ENCODE measurements at regions not wholly inside any gene's neighbourhood (a gene's known extent, or its start where the extent isn't known, plus 50 kb on each side); places are given as distances from the start of the nearest gene placed in this dataset.

DNA sequence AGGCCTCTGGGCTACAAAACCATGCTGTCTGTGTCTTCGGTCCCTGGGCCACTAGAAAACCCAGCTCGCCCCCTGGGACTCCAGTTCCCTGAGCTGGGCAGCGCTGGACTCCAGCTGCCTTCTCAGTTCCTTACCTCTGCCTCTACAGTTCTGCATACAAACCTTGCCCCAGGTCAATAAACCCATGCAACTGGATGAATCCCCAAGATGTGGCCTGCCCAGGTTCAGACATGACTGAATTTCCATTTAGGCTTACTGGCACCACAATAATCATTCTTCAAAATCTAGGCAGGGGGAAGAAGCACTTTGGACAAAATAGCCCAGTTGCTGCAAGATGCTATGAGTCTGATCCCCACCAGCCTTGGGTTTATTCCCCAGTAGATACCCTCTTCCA lies 159.5 kb downstream of the RRAGC start:
- in situ Hi-C loops (cut with HindIII; ENCODE audit: low sequenced_read_pairs), result no loop called here
- no peak for DNase-seq (ENCODE audit: low read depth, low spot score)
- TF ChIP-seq, protein P1, sequence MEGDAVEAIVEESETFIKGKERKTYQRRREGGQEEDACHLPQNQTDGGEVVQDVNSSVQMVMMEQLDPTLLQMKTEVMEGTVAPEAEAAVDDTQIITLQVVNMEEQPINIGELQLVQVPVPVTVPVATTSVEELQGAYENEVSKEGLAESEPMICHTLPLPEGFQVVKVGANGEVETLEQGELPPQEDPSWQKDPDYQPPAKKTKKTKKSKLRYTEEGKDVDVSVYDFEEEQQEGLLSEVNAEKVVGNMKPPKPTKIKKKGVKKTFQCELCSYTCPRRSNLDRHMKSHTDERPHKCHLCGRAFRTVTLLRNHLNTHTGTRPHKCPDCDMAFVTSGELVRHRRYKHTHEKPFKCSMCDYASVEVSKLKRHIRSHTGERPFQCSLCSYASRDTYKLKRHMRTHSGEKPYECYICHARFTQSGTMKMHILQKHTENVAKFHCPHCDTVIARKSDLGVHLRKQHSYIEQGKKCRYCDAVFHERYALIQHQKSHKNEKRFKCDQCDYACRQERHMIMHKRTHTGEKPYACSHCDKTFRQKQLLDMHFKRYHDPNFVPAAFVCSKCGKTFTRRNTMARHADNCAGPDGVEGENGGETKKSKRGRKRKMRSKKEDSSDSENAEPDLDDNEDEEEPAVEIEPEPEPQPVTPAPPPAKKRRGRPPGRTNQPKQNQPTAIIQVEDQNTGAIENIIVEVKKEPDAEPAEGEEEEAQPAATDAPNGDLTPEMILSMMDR (IDR thresholded peaks at IDR 0.05; ENCODE audit: low read depth, low read length), result no peak
- no peak overlapping the region for H3K4me3 ChIP-seq (ENCODE audit: low read depth, low read length)

DNA sequence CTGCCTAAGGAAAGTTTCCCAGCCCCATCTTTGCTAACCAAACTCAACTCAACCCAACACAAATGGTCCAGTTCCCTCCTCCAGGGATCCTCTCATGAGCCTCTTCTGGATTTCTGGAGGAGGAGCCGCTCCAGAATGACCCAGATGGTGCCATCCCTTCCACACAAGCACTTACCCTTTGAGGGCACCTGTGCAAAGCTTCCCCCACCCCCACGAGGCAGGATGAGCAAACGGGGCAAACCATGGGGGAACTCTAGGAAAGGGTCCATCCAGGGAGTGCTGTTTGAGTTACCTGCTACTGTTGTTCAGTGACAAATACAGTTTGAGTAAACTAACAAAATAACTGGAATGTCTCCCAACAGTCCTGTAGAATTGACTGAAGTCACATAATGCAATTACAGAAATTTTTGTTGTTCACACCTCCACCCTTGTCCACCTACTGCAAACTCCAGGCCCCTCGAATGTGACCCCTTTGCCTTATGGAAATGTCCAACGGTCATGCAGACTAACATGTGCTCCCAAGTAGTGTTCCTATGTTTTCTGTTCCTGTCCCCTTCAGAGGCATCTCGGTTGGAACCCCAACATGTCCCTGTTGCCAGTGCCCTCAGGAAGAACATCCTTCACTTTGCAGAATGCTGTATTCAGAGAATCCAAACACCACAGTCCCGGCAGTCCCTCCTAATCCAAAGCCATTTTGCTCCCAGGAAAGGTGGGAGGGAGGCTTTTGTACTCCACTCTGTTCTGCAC lies 160.1 kb downstream of the RRAGC start:
- no peak overlapping the region for H3K4me3 ChIP-seq (ENCODE audit: low read depth, low read length)
- TF ChIP-seq, protein P1 (IDR thresholded peaks at IDR 0.05; ENCODE audit: low read depth, low read length), result no peak
- no peak for DNase-seq (ENCODE audit: low read depth, low spot score)
- in situ Hi-C loops (cut with HindIII; ENCODE audit: low sequenced_read_pairs), result no loop called here

DNA sequence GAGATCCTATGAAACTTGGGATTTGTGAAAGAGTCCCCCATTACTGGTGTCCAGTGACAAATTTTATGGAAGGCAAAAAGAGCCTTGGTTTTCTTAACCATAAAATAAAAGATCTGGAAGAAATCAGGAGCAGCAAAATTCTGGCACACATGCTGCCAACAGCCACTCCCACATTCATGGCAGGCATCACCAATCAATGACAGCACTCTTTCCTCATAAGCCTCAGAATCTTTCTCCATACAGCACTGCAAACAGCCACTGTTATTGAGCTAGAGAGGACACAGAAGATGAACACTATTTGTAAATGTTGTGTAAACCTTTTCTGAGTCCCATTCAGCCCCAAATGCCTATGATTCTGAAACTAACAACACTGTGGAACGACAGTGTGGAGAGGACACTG lies 162.2 kb downstream of the RRAGC start:
- TF ChIP-seq, protein P1 (IDR thresholded peaks at IDR 0.05; ENCODE audit: low read depth, low read length), result no peak
- DNase-seq (ENCODE audit: low read depth, low spot score), result no peak
- no peak overlapping the region for H3K4me3 ChIP-seq (ENCODE audit: low read depth, low read length)
- in situ Hi-C loops (cut with HindIII; ENCODE audit: low sequenced_read_pairs), result no loop called here

DNA sequence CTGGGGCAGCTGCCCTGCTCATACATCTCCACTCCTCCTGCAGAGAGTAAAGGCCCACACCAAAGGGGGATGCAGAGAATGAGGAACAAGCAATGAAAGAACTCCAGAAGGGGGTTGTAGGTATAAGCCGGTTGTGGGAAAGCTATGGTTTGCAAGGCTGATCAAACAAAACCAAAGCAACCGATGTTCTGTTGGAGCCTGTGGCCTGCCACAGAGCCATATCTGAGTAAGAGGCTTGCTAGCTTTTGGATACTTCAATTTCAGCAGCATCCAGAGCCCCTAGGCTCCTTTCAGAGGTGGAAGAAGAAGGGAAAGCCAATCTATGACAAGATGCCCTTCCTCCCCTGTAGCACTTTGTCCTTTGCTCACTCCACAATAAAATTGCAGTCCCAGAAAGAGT lies 163.2 kb downstream of the RRAGC start:
- no peak for DNase-seq (ENCODE audit: low read depth, low spot score)
- no peak overlapping the region for H3K4me3 ChIP-seq (ENCODE audit: low read depth, low read length)
- in situ Hi-C loops (cut with HindIII; ENCODE audit: low sequenced_read_pairs), result no loop called here
- TF ChIP-seq, protein P1 (IDR thresholded peaks at IDR 0.05; ENCODE audit: low read depth, low read length), result no peak

DNA sequence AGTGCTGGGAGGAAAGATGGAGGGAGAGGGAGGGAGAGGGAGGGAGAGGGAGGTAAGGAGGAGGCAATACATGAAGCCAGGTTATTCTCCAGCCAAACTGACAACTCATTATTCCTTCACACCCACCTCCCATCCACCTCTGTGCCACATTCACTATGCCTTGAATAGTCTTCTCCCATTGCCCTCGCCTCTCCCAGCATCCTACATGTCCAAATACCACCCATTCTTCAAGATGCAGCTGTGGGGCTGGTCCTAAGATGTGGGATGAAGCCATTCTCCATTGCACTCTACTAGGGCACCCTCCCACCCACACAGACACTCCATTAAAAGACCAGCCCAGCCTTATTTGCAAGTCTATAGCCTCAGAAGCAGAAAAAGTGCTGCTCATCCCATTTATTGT lies 165.8 kb downstream of the RRAGC start:
- no peak overlapping the region for H3K4me3 ChIP-seq (ENCODE audit: low read depth, low read length)
- DNase-seq (ENCODE audit: low read depth, low spot score), result no peak
- in situ Hi-C loops (cut with HindIII; ENCODE audit: low sequenced_read_pairs), result no loop called here
- TF ChIP-seq, protein P1 (IDR thresholded peaks at IDR 0.05; ENCODE audit: low read depth, low read length), result no peak

DNA sequence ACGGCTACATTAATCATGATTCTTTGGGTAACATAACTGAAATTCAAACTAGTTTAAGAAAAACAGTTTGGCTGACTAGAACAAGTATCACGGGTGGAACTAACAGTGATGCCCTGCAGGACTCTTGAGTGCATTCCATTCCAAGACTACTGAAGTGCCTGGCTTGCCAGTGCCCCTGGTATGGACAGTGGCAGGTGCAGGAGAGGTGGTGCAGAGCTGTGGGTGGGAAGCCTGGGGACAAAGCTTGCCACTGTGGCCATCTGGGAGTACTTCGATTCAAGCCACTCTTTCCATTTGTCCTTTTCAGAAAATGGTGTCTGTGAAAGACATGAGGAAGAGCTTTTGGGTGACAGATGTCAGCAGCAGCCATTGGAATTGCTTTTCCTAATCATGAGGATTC lies 166.5 kb downstream of the RRAGC start:
- DNase-seq (ENCODE audit: low read depth, low spot score), result no peak
- H3K4me3 ChIP-seq (ENCODE audit: low read depth, low read length), result no peak overlapping the region
- TF ChIP-seq, protein P1 (IDR thresholded peaks at IDR 0.05; ENCODE audit: low read depth, low read length), result no peak
- in situ Hi-C loops (cut with HindIII; ENCODE audit: low sequenced_read_pairs), result no loop called here

Measured in astrocyte of the spinal cord (primary cell).